HepG2 (cell line): ENCODE measurements at regions not wholly inside any gene's neighbourhood (a gene's known extent, or its start where the extent isn't known, plus 50 kb on each side); places are given as distances from the start of the nearest gene placed in this dataset.

Experiments used
- ATAC-seq: fragments of 200-7000 bp; cut with Tn5 transposase; 3 replicates; pipeline ENCODE4 v1.9.1; 2020; ENCODE audit warnings: mild to moderate bottlenecking, moderate library complexity
- BruUV-seq: library from RNA; stranded (reverse); fragments of 400-500 nt; replicated peaks from 2 replicates; lab custom pipeline; 2021; lab: Mats Ljungman, UMichigan
- CTCF ChIA-PET: fragments of 300-600 bp; formaldehyde crosslinking; extraction: SDS; loops from one replicate; lab custom pipeline; 2021; ENCODE audit warnings: low total read pairs, inconsistent platforms, low intra/inter-chr PET ratio; lab: Yijun Ruan, JAX
- POLR2A ChIA-PET: fragments of 350-600 bp; sonication (Branson Sonifier 250); formaldehyde crosslinking; loops from one replicate; lab custom pipeline; 2020; ENCODE audit warnings: antibody characterized with exemption, inconsistent platforms; lab: Yijun Ruan, JAX
- DNase-seq: peaks from one replicate; pipeline ENCODE4 v3.0.0-alpha.2; 2015; ENCODE audit warnings: low spot score
- FAIRE-seq: peaks from 3 replicates; lab custom pipeline; 2011; peaks lifted over from hg19 to GRCh38; lab: Jason Lieb, UNC
- H2AFZ ChIP-seq: one replicate; pipeline ENCODE4 v1.6.1; 2011; ENCODE audit warnings: low read length, inconsistent platforms
- H3K27ac ChIP-seq: fragments of 300-600 bp; 3 replicates; pipeline ENCODE4 v1.8.0; 2011; ENCODE audit warnings: mixed run types, mild to moderate bottlenecking, mixed read lengths, low read length, inconsistent platforms; ENCODE audit not compliant: insufficient read depth; ENCODE audit errors: extremely low read length
- H3K27me3 ChIP-seq, 2 experiments: fragments of 200-600 bp in 1 of 2; 2 replicates in 1 of 2; 3 replicates in 1 of 2; pipeline versions ENCODE4 v1.6.0 to v1.8.0; 2011; ENCODE audit warnings: low read length in 2 of 2, mild to moderate bottlenecking in 2 of 2, moderate library complexity in 2 of 2, inconsistent platforms in 1 of 2; ENCODE audit not compliant: insufficient read depth in 2 of 2, control insufficient read depth in 1 of 2
- H3K36me3 ChIP-seq, 2 experiments: fragments of 200-600 bp in 1 of 2; replicated peaks in 1 of 2; 2 replicates in 1 of 2; 3 replicates in 1 of 2; pipeline versions ENCODE4 v1.5.1 to v1.8.0; 2011; ENCODE audit warnings: low read length in 2 of 2, inconsistent platforms in 1 of 2; ENCODE audit not compliant: insufficient read depth in 2 of 2, control insufficient read depth in 1 of 2
- H3K4me1 ChIP-seq: 2 replicates; pipeline ENCODE4 v1.5.1; 2012; ENCODE audit warnings: low read length, inconsistent platforms; ENCODE audit not compliant: insufficient read depth
- H3K4me2 ChIP-seq: 2 replicates; pipeline ENCODE4 v1.6.0; 2011; ENCODE audit warnings: low read depth, low read length, inconsistent platforms
- H3K4me3 ChIP-seq, 3 experiments: fragments of 200-600 bp in 1 of 3; sonication (generic), shearing (Covaris generic) in 1 of 3; replicated peaks in 1 of 3; 2 replicates each; pipeline ENCODE4 v1.5.1; 2011 to 2016; ENCODE audit warnings: low read length in 3 of 3, inconsistent platforms in 2 of 3, low read depth in 2 of 3, mild to moderate bottlenecking in 2 of 3, control low read depth in 1 of 3, mixed read lengths in 1 of 3; ENCODE audit not compliant: insufficient read depth in 1 of 3
- H3K79me2 ChIP-seq: one replicate; pipeline ENCODE4 v1.6.1; 2011; ENCODE audit warnings: low read length, inconsistent platforms; ENCODE audit not compliant: insufficient read depth
- H3K9ac ChIP-seq: 2 replicates; pipeline ENCODE4 v1.6.0; 2011; ENCODE audit warnings: mild to moderate bottlenecking, low read depth, low read length, inconsistent platforms; ENCODE audit not compliant: insufficient read depth
- H3K9me3 ChIP-seq: 2 replicates; pipeline ENCODE4 v1.5.1; 2012; ENCODE audit warnings: mild to moderate bottlenecking, low read length
- H4K20me1 ChIP-seq: 2 replicates; pipeline ENCODE4 v1.6.0; 2011; ENCODE audit warnings: inconsistent platforms, mild to moderate bottlenecking, low read length, moderate library complexity; ENCODE audit not compliant: insufficient read depth
- ARID4A ChIP-seq: sonication (generic); formaldehyde crosslinking; IDR thresholded peaks from 2 replicates; pipeline ENCODE4 v1.5.0; 2020; ENCODE audit warnings: mild to moderate bottlenecking, missing genetic modification reagents, borderline replicate concordance
- FOXA3 ChIP-seq: IDR thresholded peaks from 2 replicates; pipeline ENCODE4 v1.6.1; 2016; ENCODE audit warnings: missing genetic modification reagents, missing compliant biosample characterization
- MXI1 ChIP-seq: IDR thresholded peaks from 3 replicates; pipeline ENCODE4 v1.6.1; 2012; ENCODE audit warnings: low read depth, low read length, inconsistent platforms, borderline replicate concordance
- NFE2L1 ChIP-seq: sonication (generic); formaldehyde crosslinking; IDR thresholded peaks from 2 replicates; pipeline ENCODE4 v1.4.0; 2020; ENCODE audit warnings: missing genetic modification reagents, mild to moderate bottlenecking, borderline replicate concordance
- NR1H2 ChIP-seq: sonication (generic); formaldehyde crosslinking; IDR thresholded peaks from 2 replicates; pipeline ENCODE4 v1.8.1; 2022; ENCODE audit warnings: low read depth, missing genetic modification reagents, borderline replicate concordance
- RBM22 ChIP-seq: fragments of 200-400 bp; formaldehyde crosslinking; optimal IDR thresholded peaks from 2 replicates; pipeline ENCODE3; 2017; ENCODE audit warnings: mild to moderate bottlenecking, low read length, moderate library complexity
- SMYD3 ChIP-seq: sonication (generic); formaldehyde crosslinking; IDR thresholded peaks from 2 replicates; pipeline ENCODE4 v1.8.1; 2023; ENCODE audit warnings: mild to moderate bottlenecking, missing genetic modification reagents
- ZFP62 ChIP-seq: sonication (generic); formaldehyde crosslinking; IDR thresholded peaks from 2 replicates; pipeline ENCODE4 v1.4.0; 2020; ENCODE audit warnings: missing genetic modification reagents
- ZIK1 ChIP-seq: sonication (generic); formaldehyde crosslinking; IDR thresholded peaks from 2 replicates; pipeline ENCODE4 v1.5.0; 2020; ENCODE audit warnings: mild to moderate bottlenecking, low read depth, missing genetic modification reagents, borderline replicate concordance
- ZKSCAN5 ChIP-seq: sonication (generic); formaldehyde crosslinking; IDR thresholded peaks from 2 replicates; pipeline ENCODE4 v1.5.1; 2020; ENCODE audit warnings: mild to moderate bottlenecking, missing genetic modification reagents
- ZNF10 ChIP-seq: sonication (generic); formaldehyde crosslinking; IDR thresholded peaks from 2 replicates; pipeline ENCODE4 v1.4.0; 2020; ENCODE audit warnings: mild to moderate bottlenecking, low read depth, missing genetic modification reagents, borderline replicate concordance
- ZNF546 ChIP-seq: sonication (generic); formaldehyde crosslinking; conservative IDR thresholded peaks from 2 replicates; pipeline ENCODE4 v1.8.1; 2023; ENCODE audit warnings: mild to moderate bottlenecking, missing genetic modification reagents
- ZNF589 ChIP-seq: sonication (generic); formaldehyde crosslinking; conservative IDR thresholded peaks from 2 replicates; pipeline ENCODE4 v1.8.0; 2022; ENCODE audit warnings: mild to moderate bottlenecking, moderate library complexity, missing genetic modification reagents
- ZNF713 ChIP-seq: sonication (generic); formaldehyde crosslinking; IDR thresholded peaks from 2 replicates; pipeline ENCODE4 v1.4.0; 2020; ENCODE audit warnings: mild to moderate bottlenecking, missing genetic modification reagents
- WGBS: methylation state at CpG from one replicate; pipeline ENCODE4 v1.1.6; 2017; ENCODE audit warnings: low lambda C conversion rate; 5-methylcytosine and 5-hydroxymethylcytosine counted together
- in situ Hi-C: cut with HindIII; loops from 2 replicates; pipeline ENCODE4 v1.10.0; 2017; ENCODE audit warnings: low pct_unique_long_range_greater_than_20kb; ENCODE audit not compliant: extremely low pct_ligation_motif_present
- intact Hi-C: fragments of 100-400 bp; cut with micrococcal nuclease; formaldehyde crosslinking; loops from one replicate; pipeline ENCODE4 v1.10.0; 2022; ENCODE audit not compliant: unreplicated experiment

- peaks cover 0 to 16% of the 10 kb centered on the region in 2 experiments; a peak in 4 of 5 replicates for H3K27me3 ChIP-seq
Measured at GRCh38 chr5:6806668-6807067, 93.4 kb downstream of the TENT4A start.

More at GRCh38 chr5:6806668-6807067, 93.4 kb downstream of the TENT4A start:
- no peak overlapping the region for H3K9ac ChIP-seq
- H3K4me2 ChIP-seq: no peak overlapping the region
- in situ Hi-C loops: loop anchor here (25.0 kb wide), 2 partner anchors 581 to 781 kb away; partner anchors contain the start of gene ADCY2
- BruUV-seq: no TSS peak
- H2AFZ ChIP-seq: no peak overlapping the region
- no peaks in the 10 kb centered on the region for H3K36me3 ChIP-seq
- H3K4me1 ChIP-seq: no peaks in the 10 kb centered on the region
- ChIA-PET CTCF (no interaction called here), POLR2A (no interaction called here)
- H3K4me3 ChIP-seq: no peak overlapping the region
- H3K27ac ChIP-seq: no peak overlapping the region
- no peaks in the 10 kb centered on the region for H3K9me3 ChIP-seq
- no peaks in the 10 kb centered on the region for H4K20me1 ChIP-seq
- DNase-seq (no peak), ATAC-seq (no peak)
- intact Hi-C loops: no loop called here
- TF ChIP-seq RBM22 (no peak), ARID4A (CRISPR knock-in tag) (no peak), ZKSCAN5 (CRISPR knock-in tag) (no peak), FOXA3 (no peak), ZNF10 (CRISPR knock-in tag) (no peak), ZNF589 (CRISPR knock-in tag) (no peak), ZIK1 (CRISPR knock-in tag) (no peak), NFE2L1 (CRISPR knock-in tag) (no peak), NR1H2 (CRISPR knock-in tag) (no peak), MXI1 (no peak), ZNF713 (CRISPR knock-in tag) (no peak), SMYD3 (CRISPR knock-in tag) (no peak), ZFP62 (CRISPR knock-in tag) (no peak), ZNF546 (CRISPR knock-in tag) (no peak)
- TF ChIP-seq, all 625 proteins: peak for 0
- H3K79me2 ChIP-seq: no peaks in the 10 kb centered on the region
- FAIRE-seq: no peak
- WGBS: 1% methylated on average over 2 of the region's 2 CpGs
